Trophoblast cell (in vitro differentiated cells and primary cell): ENCODE measurements at regions not wholly inside any gene's neighbourhood (a gene's known extent, or its start where the extent isn't known, plus 50 kb on each side); places are given as distances from the start of the nearest gene placed in this dataset.

Experiments
- DNase-seq, 2 donors: peaks; one replicate each; pipeline ENCODE4 v3.0.0-alpha.2; 2016
- H2AFZ ChIP-seq: 2 replicates; pipeline ENCODE4 v1.6.1; 2013; ENCODE audit warnings: low read length, moderate library complexity, mild to moderate bottlenecking; ENCODE audit not compliant: insufficient read depth, poor library complexity
- H2AK5ac ChIP-seq: 2 replicates; pipeline ENCODE4 v1.6.1; 2013; ENCODE audit warnings: mild to moderate bottlenecking, low read length
- H2BK120ac ChIP-seq: 2 replicates; pipeline ENCODE4 v1.6.1; 2013; ENCODE audit warnings: low read length, mild to moderate bottlenecking, moderate library complexity; ENCODE audit not compliant: insufficient read depth, poor library complexity
- H2BK12ac ChIP-seq: 2 replicates; pipeline ENCODE4 v1.6.1; 2013; ENCODE audit warnings: mild to moderate bottlenecking, low read length, moderate library complexity
- H2BK5ac ChIP-seq: 2 replicates; pipeline ENCODE4 v1.6.1; 2013; ENCODE audit warnings: low read length, low read depth, moderate library complexity, mild to moderate bottlenecking; ENCODE audit not compliant: poor library complexity
- H3K14ac ChIP-seq: 2 replicates; pipeline ENCODE4 v1.6.1; 2013; ENCODE audit warnings: mild to moderate bottlenecking, low read length
- H3K18ac ChIP-seq: 2 replicates; pipeline ENCODE4 v1.6.1; 2013; ENCODE audit warnings: mild to moderate bottlenecking, low read length
- H3K23ac ChIP-seq: 2 replicates; pipeline ENCODE4 v1.6.1; 2013; ENCODE audit warnings: low read length
- H3K27ac ChIP-seq: 2 replicates; pipeline ENCODE4 v1.5.1; 2013; ENCODE audit warnings: low read depth, mild to moderate bottlenecking, inconsistent platforms, low read length, moderate library complexity
- H3K27me3 ChIP-seq: 2 replicates; pipeline ENCODE4 v1.6.1; 2013; ENCODE audit warnings: inconsistent platforms, mild to moderate bottlenecking, low read length, moderate library complexity; ENCODE audit not compliant: insufficient read depth
- H3K36me3 ChIP-seq, 2 experiments: 1 replicate in 1 of 2; 2 replicates in 1 of 2; pipeline ENCODE4 v1.6.1; 2013; ENCODE audit warnings: low read length in 2 of 2, mild to moderate bottlenecking in 2 of 2, moderate library complexity in 1 of 2; ENCODE audit not compliant: insufficient read depth in 2 of 2, control insufficient read depth in 1 of 2
- H3K4ac ChIP-seq: 2 replicates; pipeline ENCODE4 v1.6.1; 2013; ENCODE audit warnings: low read depth, mild to moderate bottlenecking, low read length, moderate library complexity
- H3K4me1 ChIP-seq, 2 experiments: 1 replicate in 1 of 2; 2 replicates in 1 of 2; pipeline ENCODE4 v1.6.1; 2013; ENCODE audit warnings: low read length in 2 of 2, mild to moderate bottlenecking in 2 of 2, moderate library complexity in 1 of 2; ENCODE audit not compliant: insufficient read depth in 2 of 2, control insufficient read depth in 1 of 2
- H3K4me2 ChIP-seq: 2 replicates; pipeline ENCODE4 v1.6.1; 2013; ENCODE audit warnings: inconsistent platforms, mild to moderate bottlenecking, low read length, moderate library complexity
- H3K4me3 ChIP-seq: 2 replicates; pipeline ENCODE4 v1.5.1; 2013; ENCODE audit warnings: mild to moderate bottlenecking, low read depth, low read length, inconsistent platforms
- H3K79me1 ChIP-seq: one replicate; pipeline ENCODE4 v1.6.1; 2013; ENCODE audit warnings: low read length
- H3K79me2 ChIP-seq: 2 replicates; pipeline ENCODE4 v1.6.1; 2013; ENCODE audit warnings: low read length, mild to moderate bottlenecking; ENCODE audit not compliant: control insufficient read depth, insufficient read depth, poor library complexity
- H3K9ac ChIP-seq: 2 replicates; pipeline ENCODE4 v1.6.1; 2013; ENCODE audit warnings: mild to moderate bottlenecking, low read length
- H3K9me3 ChIP-seq: 2 replicates; pipeline ENCODE4 v1.6.1; 2013; ENCODE audit warnings: low read depth, mild to moderate bottlenecking, control low read depth, inconsistent platforms, low read length; ENCODE audit not compliant: insufficient read depth
- H4K12ac ChIP-seq: 2 replicates; pipeline ENCODE4 v1.6.1; 2013; ENCODE audit warnings: low read depth, mild to moderate bottlenecking, low read length, moderate library complexity
- H4K8ac ChIP-seq: 2 replicates; pipeline ENCODE4 v1.6.1; 2013; ENCODE audit warnings: low read depth, mild to moderate bottlenecking, low read length, moderate library complexity
- H4K91ac ChIP-seq: one replicate; pipeline ENCODE4 v1.6.1; 2013; ENCODE audit warnings: low read depth, mild to moderate bottlenecking, low read length, moderate library complexity
- WGBS: extraction: QIAGEN DNeasy Blood & Tissue Kit; methylation state at CpG from one replicate; pipeline ENCODE4 v1.1.7; 2013; ENCODE audit warnings: missing lambda C conversion rate; ENCODE audit not compliant: insufficient read length, insufficient coverage; ENCODE audit errors: extremely low coverage; 5-methylcytosine and 5-hydroxymethylcytosine counted together

DNA sequence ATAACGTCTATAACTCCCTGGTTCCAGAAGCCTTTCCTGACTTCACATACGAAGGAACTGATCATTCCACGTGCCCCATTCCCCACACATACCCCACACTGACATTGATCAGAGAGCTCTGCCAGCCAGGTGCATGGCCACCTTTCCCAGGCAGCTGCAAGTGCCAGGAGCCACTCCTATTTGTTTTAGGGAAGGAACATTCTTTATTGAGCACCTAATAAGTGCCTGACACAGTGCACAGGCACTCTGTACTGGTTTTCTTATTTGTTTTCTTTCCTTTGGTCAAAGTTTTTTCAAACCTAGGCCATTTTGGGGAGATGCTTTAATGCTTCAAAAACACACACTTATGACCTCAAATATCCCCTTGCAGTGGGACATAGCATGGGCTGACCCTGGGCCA, 50.0 kb downstream of the PITPNM2 start:
- Histone ChIP-seq H3K79me2 (peaks cover 1% of the 10 kb centered on the region), H3K18ac (no peak overlapping the region), H3K9ac (no peak overlapping the region), H4K12ac (no peak overlapping the region), H2AK5ac (no peak overlapping the region), H3K9me3 (no peaks in the 10 kb centered on the region), H3K23ac (no peak overlapping the region), H4K8ac (no peak overlapping the region), H3K27me3 (no peaks in the 10 kb centered on the region), H3K4ac (no peak overlapping the region), H3K79me1 (peaks cover 3% of the 10 kb centered on the region), H4K91ac (no peak overlapping the region), H3K4me3 (no peak overlapping the region), H3K27ac (no peak overlapping the region), H2BK120ac (no peak overlapping the region), H3K4me1 (peaks cover 7 to 10% of the 10 kb centered on the region in 2 experiments), H2AFZ (no peak overlapping the region), H2BK5ac (no peak overlapping the region), H3K4me2 (no peak overlapping the region), H2BK12ac (no peak overlapping the region), H3K14ac (no peak overlapping the region), H3K36me3 (no peaks in the 10 kb centered on the region)
- no CpG with 5 or more reads among the region's 3 CpGs for WGBS
- DNase-seq = no peak

DNA sequence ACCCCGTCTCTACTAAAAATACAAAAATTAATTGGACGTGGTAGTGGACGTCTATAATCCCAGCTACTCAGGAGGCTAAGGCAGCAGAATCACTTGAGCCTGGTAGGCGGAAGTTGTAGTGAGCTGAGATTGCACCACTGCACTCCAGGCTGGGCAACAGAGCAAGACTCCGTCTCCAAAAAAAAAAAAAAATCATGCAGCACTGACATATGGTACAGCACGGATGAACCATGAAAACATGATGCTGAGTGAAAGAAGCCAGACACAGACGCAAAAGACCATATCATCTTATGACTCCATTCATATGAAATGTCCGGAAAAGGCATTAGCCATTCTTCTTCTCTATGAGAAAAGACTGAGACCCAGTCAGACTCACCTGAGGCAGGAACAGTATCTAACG, 50.4 kb downstream of the PITPNM2 start:
- no peak overlapping the region for H3K4me3 ChIP-seq
- H2BK120ac ChIP-seq = no peak overlapping the region
- H2BK12ac ChIP-seq = no peak overlapping the region
- H3K23ac ChIP-seq = no peak overlapping the region
- no peak overlapping the region for H3K4ac ChIP-seq
- H2AK5ac ChIP-seq = no peak overlapping the region
- no peak overlapping the region for H3K9ac ChIP-seq
- H3K27ac ChIP-seq = no peak overlapping the region
- no peaks in the 10 kb centered on the region for H3K9me3 ChIP-seq
- H4K8ac ChIP-seq = no peak overlapping the region
- H3K79me1 ChIP-seq = no peaks in the 10 kb centered on the region
- no peaks in the 10 kb centered on the region for H3K36me3 ChIP-seq
- H2BK5ac ChIP-seq = no peak overlapping the region
- WGBS = no CpG with 5 or more reads among the region's 9 CpGs
- no peak for DNase-seq
- peaks cover 3 to 9% of the 10 kb centered on the region in 2 experiments for H3K4me1 ChIP-seq
- no peaks in the 10 kb centered on the region for H3K27me3 ChIP-seq
- H3K18ac ChIP-seq = no peak overlapping the region
- no peak overlapping the region for H4K12ac ChIP-seq
- H3K79me2 ChIP-seq = no peaks in the 10 kb centered on the region
- H2AFZ ChIP-seq = no peak overlapping the region
- no peak overlapping the region for H3K4me2 ChIP-seq
- H4K91ac ChIP-seq = no peak overlapping the region
- no peak overlapping the region for H3K14ac ChIP-seq

DNA sequence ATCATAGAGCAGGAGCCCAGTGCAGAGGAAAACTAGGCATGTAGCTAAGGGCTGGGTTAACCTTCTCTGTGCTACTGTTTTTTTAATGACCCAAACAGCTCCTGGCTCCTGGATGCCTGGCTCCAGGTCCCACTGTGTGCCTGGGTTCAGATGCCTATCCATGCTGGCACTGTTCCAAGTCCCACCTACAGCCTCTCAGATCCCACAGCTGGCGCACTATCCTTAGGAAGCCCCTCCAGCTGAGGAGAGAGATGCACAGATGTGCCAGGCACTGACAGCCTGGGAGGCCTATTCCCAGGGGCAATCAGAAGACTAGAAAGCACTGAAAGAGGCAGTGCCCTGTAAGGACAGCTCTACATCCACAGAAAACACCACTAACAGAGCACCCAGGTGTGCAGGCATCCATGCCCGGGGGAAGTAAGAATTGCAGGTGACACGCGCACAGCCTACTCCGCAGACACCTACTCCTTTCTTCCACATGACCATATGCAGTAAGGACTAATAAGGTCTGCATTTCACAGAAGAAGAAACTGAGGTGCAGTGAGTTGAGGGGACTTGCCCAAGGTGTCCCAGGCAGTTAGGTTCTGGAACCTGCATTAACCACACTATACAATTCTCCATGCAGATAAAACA, 51.2 kb downstream of the PITPNM2 start:
- no peak overlapping the region for H2BK12ac ChIP-seq
- H2BK120ac ChIP-seq = no peak overlapping the region
- no peak overlapping the region for H3K27ac ChIP-seq
- H3K79me1 ChIP-seq = no peaks in the 10 kb centered on the region
- H3K9ac ChIP-seq = no peak overlapping the region
- no CpG with 5 or more reads among the region's 5 CpGs for WGBS
- H3K79me2 ChIP-seq = no peaks in the 10 kb centered on the region
- H3K18ac ChIP-seq = no peak overlapping the region
- no peak overlapping the region for H2AFZ ChIP-seq
- H3K9me3 ChIP-seq = no peaks in the 10 kb centered on the region
- no peak overlapping the region for H3K14ac ChIP-seq
- H3K27me3 ChIP-seq = no peaks in the 10 kb centered on the region
- no peak for DNase-seq
- H3K23ac ChIP-seq = no peak overlapping the region
- no peak overlapping the region for H3K4ac ChIP-seq
- no peak overlapping the region for H4K12ac ChIP-seq
- H4K91ac ChIP-seq = no peak overlapping the region
- no peak overlapping the region for H3K4me2 ChIP-seq
- H3K4me1 ChIP-seq = peaks cover 10 to 12% of the 10 kb centered on the region in 2 experiments
- H2AK5ac ChIP-seq = no peak overlapping the region
- no peak overlapping the region for H2BK5ac ChIP-seq
- H4K8ac ChIP-seq = no peak overlapping the region
- no peak overlapping the region for H3K4me3 ChIP-seq
- no peaks in the 10 kb centered on the region for H3K36me3 ChIP-seq

DNA sequence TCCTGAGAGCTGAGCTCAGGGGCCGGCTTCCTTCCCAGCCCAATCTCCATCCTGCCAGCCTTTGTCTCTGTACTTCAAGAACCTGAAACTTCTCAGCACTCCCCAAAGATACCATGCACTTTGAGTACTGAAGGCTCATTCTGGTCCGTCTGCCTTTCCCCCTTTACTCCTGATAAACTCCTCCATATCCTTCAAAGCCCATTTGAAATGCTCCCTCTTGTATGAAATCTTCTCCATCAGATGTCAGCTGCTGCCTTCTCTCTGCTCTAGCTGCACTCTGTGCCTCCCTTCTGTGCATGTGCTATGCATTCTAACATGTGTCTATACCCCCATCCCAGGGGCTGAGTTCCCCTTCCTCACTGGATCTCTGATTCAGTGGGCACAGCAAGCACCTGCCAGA, 52.1 kb downstream of the PITPNM2 start:
- Histone ChIP-seq H3K27me3 (no peaks in the 10 kb centered on the region), H2AFZ (no peak overlapping the region), H3K4ac (no peak overlapping the region), H4K91ac (no peak overlapping the region), H3K9me3 (no peaks in the 10 kb centered on the region), H2AK5ac (no peak overlapping the region), H3K14ac (no peak overlapping the region), H3K79me1 (peaks cover 6% of the 10 kb centered on the region), H2BK5ac (no peak overlapping the region), H3K18ac (no peak overlapping the region), H3K27ac (no peak overlapping the region), H3K9ac (no peak overlapping the region), H4K8ac (no peak overlapping the region), H3K79me2 (no peaks in the 10 kb centered on the region), H3K4me1 (peaks cover 18 to 20% of the 10 kb centered on the region in 2 experiments), H4K12ac (no peak overlapping the region), H3K4me2 (no peak overlapping the region), H3K4me3 (no peak overlapping the region), H3K23ac (no peak overlapping the region), H3K36me3 (no peaks in the 10 kb centered on the region), H2BK12ac (no peak overlapping the region), H2BK120ac (no peak overlapping the region)
- WGBS = no CpG with 5 or more reads among the region's 2 CpGs
- DNase-seq = no peak
